OCI-LY7 (cell line): ENCODE measurements at regions not wholly inside any gene's neighbourhood (a gene's known extent, or its start where the extent isn't known, plus 50 kb on each side); places are given as distances from the start of the nearest gene placed in this dataset.

Source experiments
- BruUV-seq: library from RNA; stranded (reverse); fragments of 400-500 nt; replicated peaks from 2 replicates; lab custom pipeline; 2021; lab: Mats Ljungman, UMichigan
- CTCF ChIA-PET: fragments of 300-600 bp; sonication (Branson Sonifier 250); formaldehyde crosslinking; loops from one replicate; lab custom pipeline; 2022; ENCODE audit warnings: antibody characterized with exemption; ENCODE audit not compliant: unreplicated experiment; lab: Charles Lee
- POLR2A ChIA-PET: fragments of 300-600 bp; sonication (Branson Sonifier 250); formaldehyde crosslinking; loops from one replicate; lab custom pipeline; 2022; ENCODE audit warnings: antibody characterized with exemption; lab: Charles Lee
- DNase-seq: peaks from one replicate; pipeline ENCODE4 v3.0.0-alpha.2; 2015; ENCODE audit warnings: low spot score
- H2AFZ ChIP-seq: fragments of 200-600 bp; sonication (generic), shearing (Covaris generic); 2 replicates; pipeline ENCODE4 v1.6.1; 2014; ENCODE audit warnings: mild to moderate bottlenecking, antibody characterized with exemption, low read length, moderate library complexity
- H3K27ac ChIP-seq: fragments of 200-600 bp; sonication (generic); 2 replicates; pipeline ENCODE4 v1.5.1; 2014; ENCODE audit warnings: mixed run types, low read depth, mild to moderate bottlenecking, moderate library complexity, low read length, inconsistent platforms; ENCODE audit not compliant: poor library complexity, severe bottlenecking
- H3K36me3 ChIP-seq: fragments of 200-600 bp; sonication (generic); 2 replicates; pipeline ENCODE4 v1.6.1; 2014; ENCODE audit warnings: mild to moderate bottlenecking, antibody characterized with exemption, low read length, moderate library complexity, mixed read lengths; ENCODE audit not compliant: insufficient read depth
- H3K4me1 ChIP-seq: fragments of 200-600 bp; sonication (generic); 2 replicates; pipeline ENCODE4 v1.5.1; 2014; ENCODE audit warnings: mild to moderate bottlenecking, low read length; ENCODE audit not compliant: insufficient read depth, poor library complexity, severe bottlenecking
- H3K4me2 ChIP-seq: fragments of 200-600 bp; sonication (generic); 2 replicates; pipeline ENCODE4 v1.6.1; 2014; ENCODE audit warnings: mild to moderate bottlenecking, low read length
- H3K4me3 ChIP-seq: fragments of 200-600 bp; sonication (generic); 2 replicates; pipeline ENCODE4 v1.5.1; 2014; ENCODE audit warnings: mild to moderate bottlenecking, low read depth, low read length; ENCODE audit not compliant: poor library complexity, severe bottlenecking
- H3K79me2 ChIP-seq: fragments of 200-600 bp; sonication (generic); 2 replicates; pipeline ENCODE4 v1.6.1; 2016; ENCODE audit warnings: low read depth, mild to moderate bottlenecking, low read length, moderate library complexity, mixed read lengths; ENCODE audit not compliant: insufficient read depth
- H3K9me2 ChIP-seq: fragments of 200-600 bp; sonication (generic); 2 replicates; pipeline ENCODE4 v1.6.1; 2016; ENCODE audit warnings: mild to moderate bottlenecking, low read length, mixed read lengths; ENCODE audit not compliant: insufficient read depth
- H3K9me3 ChIP-seq: fragments of 200-600 bp; sonication (generic); 2 replicates; pipeline ENCODE4 v1.6.1; 2014; ENCODE audit warnings: mild to moderate bottlenecking, mixed run types, low read length, mixed read lengths
- H4K20me1 ChIP-seq: fragments of 200-600 bp; sonication (generic); 2 replicates; pipeline ENCODE4 v1.6.1; 2014; ENCODE audit warnings: mild to moderate bottlenecking, antibody characterized with exemption, low read length, moderate library complexity, mixed read lengths; ENCODE audit not compliant: insufficient read depth
- EZH2phosphoT487 ChIP-seq: fragments of 200-600 bp; sonication (generic); IDR thresholded peaks from 2 replicates; pipeline ENCODE4 v1.6.1; 2018; ENCODE audit warnings: low read depth, borderline replicate concordance, mild to moderate bottlenecking, mixed run types, antibody characterized with exemption, low read length, moderate library complexity, mixed read lengths
- intact Hi-C: fragments of 100-400 bp; cut with micrococcal nuclease; formaldehyde crosslinking; loops from one replicate; pipeline ENCODE4 v1.10.0; 2022; ENCODE audit not compliant: unreplicated experiment
- TF ChIP-seq, protein P1 (sequence below): fragments of 200-600 bp; sonication (generic); conservative IDR thresholded peaks from 2 replicates; pipeline ENCODE4 v1.5.1; 2014; ENCODE audit warnings: mild to moderate bottlenecking, antibody characterized with exemption, low read length, moderate library complexity, mixed read lengths

- H3K9me2 ChIP-seq, result no peaks in the 10 kb centered on the region
- H3K9me3 ChIP-seq, result no peaks in the 10 kb centered on the region
- H4K20me1 ChIP-seq, result no peaks in the 10 kb centered on the region
- DNase-seq, result peak; percentile 66
- H3K4me2 ChIP-seq, result no peak overlapping the region
- H3K36me3 ChIP-seq, result no peaks in the 10 kb centered on the region
- no peak overlapping the region for H2AFZ ChIP-seq
- ChIA-PET POLR2A (no interaction called here), CTCF (no interaction called here)
- H3K27ac ChIP-seq, result no peak overlapping the region
- H3K79me2 ChIP-seq, result no peaks in the 10 kb centered on the region
- H3K4me1 ChIP-seq, result no peaks in the 10 kb centered on the region
- TF ChIP-seq EZH2phosphoT487, result no peak
- TF ChIP-seq, protein P1, sequence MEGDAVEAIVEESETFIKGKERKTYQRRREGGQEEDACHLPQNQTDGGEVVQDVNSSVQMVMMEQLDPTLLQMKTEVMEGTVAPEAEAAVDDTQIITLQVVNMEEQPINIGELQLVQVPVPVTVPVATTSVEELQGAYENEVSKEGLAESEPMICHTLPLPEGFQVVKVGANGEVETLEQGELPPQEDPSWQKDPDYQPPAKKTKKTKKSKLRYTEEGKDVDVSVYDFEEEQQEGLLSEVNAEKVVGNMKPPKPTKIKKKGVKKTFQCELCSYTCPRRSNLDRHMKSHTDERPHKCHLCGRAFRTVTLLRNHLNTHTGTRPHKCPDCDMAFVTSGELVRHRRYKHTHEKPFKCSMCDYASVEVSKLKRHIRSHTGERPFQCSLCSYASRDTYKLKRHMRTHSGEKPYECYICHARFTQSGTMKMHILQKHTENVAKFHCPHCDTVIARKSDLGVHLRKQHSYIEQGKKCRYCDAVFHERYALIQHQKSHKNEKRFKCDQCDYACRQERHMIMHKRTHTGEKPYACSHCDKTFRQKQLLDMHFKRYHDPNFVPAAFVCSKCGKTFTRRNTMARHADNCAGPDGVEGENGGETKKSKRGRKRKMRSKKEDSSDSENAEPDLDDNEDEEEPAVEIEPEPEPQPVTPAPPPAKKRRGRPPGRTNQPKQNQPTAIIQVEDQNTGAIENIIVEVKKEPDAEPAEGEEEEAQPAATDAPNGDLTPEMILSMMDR, result peak; percentile 89
- BruUV-seq, result no TSS peak
- intact Hi-C loops, result loop anchor here (1.0 to 10.0 kb wide), 4 partner anchors 432 to 927 kb away; no protein-coding TSS in a partner anchor
- H3K4me3 ChIP-seq, result no peak overlapping the region
These were observed 703.5 kb upstream of the SEMA3D start for GRCh38 chr7:85890244-85890811.

DNA sequence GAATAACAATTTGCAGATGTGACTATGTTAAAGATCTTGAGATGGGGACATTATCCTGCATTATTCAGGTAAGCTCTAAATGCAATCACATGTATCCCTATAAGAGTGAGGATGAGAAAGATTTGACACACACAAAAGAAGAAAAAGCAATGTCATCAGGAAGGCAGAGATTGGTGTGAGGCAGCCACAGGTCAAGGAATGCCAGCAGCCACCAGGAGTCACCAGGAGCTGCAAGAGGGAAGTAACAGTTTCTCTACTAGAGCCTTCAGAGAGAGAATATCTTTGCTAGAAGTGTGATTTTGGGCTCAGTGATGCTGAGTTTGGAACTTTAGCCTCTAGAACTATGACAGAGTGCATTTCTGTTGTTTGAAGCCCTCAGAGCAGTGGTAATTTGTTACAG is 700.3 kb upstream of the SEMA3D start:
- Histone ChIP-seq H3K4me1 (no peaks in the 10 kb centered on the region), H3K4me2 (no peak overlapping the region), H3K9me3 (no peaks in the 10 kb centered on the region), H3K9me2 (no peaks in the 10 kb centered on the region), H3K4me3 (no peak overlapping the region), H3K27ac (no peak overlapping the region), H3K36me3 (no peaks in the 10 kb centered on the region), H2AFZ (no peak overlapping the region), H3K79me2 (no peaks in the 10 kb centered on the region), H4K20me1 (no peaks in the 10 kb centered on the region)
- CTCF ChIA-PET, result no interaction called here
- intact Hi-C loops, result no loop called here
- no peak for DNase-seq
- no peak for TF ChIP-seq EZH2phosphoT487
- TF ChIP-seq, protein P1, result no peak
- POLR2A ChIA-PET, result interaction anchor here (0.6 kb wide), 1 partner anchor 1585 kb away, joined by 3 read pairs; no protein-coding TSS in a partner anchor
- BruUV-seq, result no TSS peak

- no peak for DNase-seq
- Histone ChIP-seq H3K4me2 (no peak overlapping the region), H3K79me2 (no peaks in the 10 kb centered on the region), H3K9me2 (no peaks in the 10 kb centered on the region), H3K27ac (no peak overlapping the region), H4K20me1 (no peaks in the 10 kb centered on the region), H3K4me1 (no peaks in the 10 kb centered on the region), H3K9me3 (no peaks in the 10 kb centered on the region), H3K36me3 (no peaks in the 10 kb centered on the region), H2AFZ (no peak overlapping the region), H3K4me3 (no peak overlapping the region)
- ChIA-PET CTCF (no interaction called here), POLR2A (interaction anchor here (0.6 to 1.1 kb wide), 2 partner anchors 79 to 626 kb away, joined by 3 to 4 read pairs; no protein-coding TSS in a partner anchor)
- no peak for TF ChIP-seq EZH2phosphoT487
- TF ChIP-seq, protein P1, result no peak
- BruUV-seq, result no TSS peak
- intact Hi-C loops, result no loop called here
These were observed 695.5 kb upstream of the SEMA3D start for GRCh38 chr7:85882335-85882734.
